ENCODE measurements at regions not wholly inside any gene's neighbourhood (a gene's known extent, or its start where the extent isn't known, plus 50 kb on each side); places are given as distances from the start of the nearest gene placed in this dataset.

GRCh38 chr1:34655875-34656240 is 99.0 kb upstream of the GJB5 start:
- no peak for DNase-seq (ENCODE audit: low spot score)

DNA sequence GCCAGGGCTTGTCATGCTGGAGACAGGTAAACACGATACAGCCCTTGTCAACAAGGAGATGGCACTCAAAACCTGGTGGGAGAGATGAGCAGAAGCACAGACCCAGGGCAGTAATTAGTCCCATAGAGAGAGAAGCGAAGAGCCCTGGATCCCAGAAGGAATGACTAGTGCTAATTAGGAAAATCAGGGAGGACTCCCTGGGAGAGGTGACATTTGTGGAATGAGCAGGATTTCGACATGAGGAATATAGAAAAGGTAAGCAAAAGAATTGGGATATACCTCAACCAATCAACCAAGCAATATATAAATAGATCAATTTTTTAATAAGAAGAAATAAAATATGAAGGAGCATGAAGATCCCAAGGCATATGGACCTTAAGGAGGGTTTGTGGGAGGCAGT is 98.5 kb upstream of the GJB5 start:
- DNase-seq (ENCODE audit: low spot score), result no peak

GRCh38 chr1:34656731-34657130 is 98.1 kb upstream of the GJB5 start:
- no peak for DNase-seq (ENCODE audit: low spot score)

DNA sequence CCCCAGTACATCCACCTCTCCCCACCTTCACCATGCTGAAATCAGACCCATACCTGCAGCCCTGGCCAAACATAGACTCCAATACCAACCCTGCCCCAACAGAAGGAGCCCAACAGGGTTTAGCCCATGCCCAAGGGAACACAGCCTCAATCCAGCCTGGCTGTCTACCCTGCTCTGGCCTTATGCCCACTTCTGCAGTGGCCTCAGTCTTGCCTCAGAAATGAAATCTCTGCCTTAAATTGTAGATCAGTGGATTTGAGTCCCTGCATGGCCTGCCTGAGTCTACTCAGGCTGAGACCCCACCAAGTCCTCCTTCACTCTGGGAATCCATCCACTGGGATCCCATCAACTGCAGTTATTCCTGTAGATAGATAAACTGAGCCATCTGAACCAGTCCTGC is 97.6 kb upstream of the GJB5 start:
- no peak for DNase-seq (ENCODE audit: low spot score)

GRCh38 chr1:34657849-34658248 is 97.0 kb upstream of the GJB5 start:
- no peak for DNase-seq (ENCODE audit: low spot score)

GRCh38 chr1:34663031-34663430 is 91.8 kb upstream of the GJB5 start:
- no peak for DNase-seq (ENCODE audit: low spot score)

GRCh38 chr1:34668063-34668462 is 86.8 kb upstream of the GJB5 start:
- DNase-seq (ENCODE audit: low spot score), result no peak

DNA sequence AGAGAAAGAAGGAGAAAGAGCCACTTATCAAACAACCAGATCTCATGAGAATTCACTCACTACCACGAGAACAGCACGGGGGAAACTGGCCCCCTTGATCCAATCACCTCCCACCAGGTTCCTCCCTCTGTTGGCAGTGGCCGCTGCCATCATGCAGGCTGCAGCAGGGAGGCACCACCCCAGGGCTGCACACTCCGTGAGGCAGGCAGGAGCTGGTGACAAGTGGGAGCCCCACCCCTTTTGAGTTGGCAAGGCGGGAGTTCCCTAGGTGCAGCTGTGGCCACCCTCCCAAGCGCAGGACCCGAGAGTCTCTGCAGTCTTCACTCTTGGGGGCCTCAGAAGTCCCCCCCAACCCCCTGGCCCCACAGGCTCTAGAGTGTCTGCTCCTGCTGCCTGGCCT is 83.9 kb upstream of the GJB5 start:
- DNase-seq (ENCODE audit: low spot score), result peak; percentile 22

GRCh38 chr1:34671887-34672286 is 83.0 kb upstream of the GJB5 start:
- DNase-seq (ENCODE audit: low spot score), result no peak

GRCh38 chr1:34681480-34682451 is 73.1 kb upstream of the GJB5 start:
- DNase-seq (ENCODE audit: low spot score), result peak; percentile 60

- peak; percentile 26 for DNase-seq (ENCODE audit: low spot score)
These were observed 72.2 kb upstream of the GJB5 start for GRCh38 chr1:34682452-34683223.

DNA sequence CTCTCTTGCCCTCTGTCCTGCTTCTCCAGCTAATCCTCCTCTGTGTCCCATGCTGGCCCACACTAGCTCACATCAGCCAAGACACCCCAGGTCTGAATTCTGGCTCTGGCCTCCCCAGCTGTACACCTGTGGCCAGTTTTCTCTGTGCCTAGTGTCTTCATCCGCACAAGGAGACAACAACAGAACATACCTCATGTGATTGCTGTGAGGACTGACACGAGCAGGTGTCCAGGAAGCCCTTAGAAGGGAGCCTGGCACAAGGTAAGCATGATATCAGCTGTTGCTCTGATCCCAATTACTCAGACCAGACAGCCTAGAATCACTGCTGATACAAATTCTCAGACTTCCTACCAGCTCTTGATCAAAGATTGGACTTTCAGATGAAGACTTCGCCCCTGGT is 71.2 kb upstream of the GJB5 start:
- no peak for DNase-seq (ENCODE audit: low spot score)

GRCh38 chr1:34684266-34684665 is 70.6 kb upstream of the GJB5 start:
- DNase-seq (ENCODE audit: low spot score), result peak; percentile 43

DNA sequence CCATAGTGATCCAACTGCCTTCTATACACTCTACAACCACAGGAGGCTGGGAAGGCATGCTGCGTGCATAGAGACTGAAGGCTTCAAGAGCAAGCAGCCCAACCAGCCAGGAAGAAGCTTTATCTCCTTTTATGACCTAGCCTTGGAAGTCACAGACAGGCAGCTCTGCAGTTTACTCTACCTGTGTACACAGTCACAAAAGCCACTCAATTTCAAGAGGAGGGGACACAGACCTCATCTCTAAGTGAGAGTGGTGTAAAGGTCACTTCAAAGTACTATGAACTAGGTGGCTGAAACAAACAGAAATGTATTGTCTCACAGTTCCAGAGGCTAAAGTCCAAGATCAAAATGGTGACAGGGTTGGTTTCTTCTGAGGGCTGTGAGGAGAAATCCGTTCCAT is 69.6 kb upstream of the GJB5 start:
- DNase-seq (ENCODE audit: low spot score), result peak; percentile 13

DNA sequence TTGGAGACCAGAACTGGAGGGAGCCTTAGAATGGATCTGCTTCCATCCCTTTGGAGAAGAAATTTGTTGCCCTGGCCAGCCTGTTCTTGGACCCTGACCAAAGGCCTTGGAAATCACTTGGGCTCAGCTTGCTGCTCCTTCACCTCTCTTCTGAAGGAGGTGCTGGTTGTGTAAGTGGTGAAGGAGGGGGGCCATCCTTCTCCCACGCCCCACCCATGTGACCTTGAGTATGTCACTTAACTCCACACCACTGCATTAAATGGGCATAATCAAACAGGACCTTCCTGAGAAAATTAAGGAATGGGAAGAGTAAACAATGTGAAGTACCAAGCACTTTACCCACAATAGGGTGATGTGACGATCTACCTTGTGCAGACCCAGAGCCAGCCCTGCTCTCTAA is 68.3 kb upstream of the GJB5 start:
- DNase-seq (ENCODE audit: low spot score), result peak; percentile 19

GRCh38 chr1:34688006-34688741 is 66.7 kb upstream of the GJB5 start:
- DNase-seq (ENCODE audit: low spot score), result peak; percentile 19

DNA sequence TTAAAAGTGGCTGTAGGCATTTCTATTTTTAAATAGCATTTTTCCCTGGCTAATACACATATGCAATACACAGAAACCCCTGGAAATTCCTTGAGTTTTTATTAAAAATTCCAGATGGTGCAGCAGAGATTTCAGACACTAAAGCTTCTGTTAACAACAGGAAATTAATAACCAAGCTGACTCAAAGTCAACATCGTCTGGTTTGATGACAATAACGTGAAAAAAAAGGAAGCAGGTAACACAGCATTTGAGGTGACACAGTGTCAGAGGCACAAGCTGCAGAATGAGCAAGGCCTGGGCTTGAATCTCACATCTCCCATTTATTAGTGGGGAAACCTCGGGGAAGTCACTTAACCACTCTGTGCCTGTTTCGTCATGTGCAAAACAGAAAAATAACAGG is 64.6 kb upstream of the GJB5 start:
- peak; percentile 40 for DNase-seq (ENCODE audit: low spot score)

DNA sequence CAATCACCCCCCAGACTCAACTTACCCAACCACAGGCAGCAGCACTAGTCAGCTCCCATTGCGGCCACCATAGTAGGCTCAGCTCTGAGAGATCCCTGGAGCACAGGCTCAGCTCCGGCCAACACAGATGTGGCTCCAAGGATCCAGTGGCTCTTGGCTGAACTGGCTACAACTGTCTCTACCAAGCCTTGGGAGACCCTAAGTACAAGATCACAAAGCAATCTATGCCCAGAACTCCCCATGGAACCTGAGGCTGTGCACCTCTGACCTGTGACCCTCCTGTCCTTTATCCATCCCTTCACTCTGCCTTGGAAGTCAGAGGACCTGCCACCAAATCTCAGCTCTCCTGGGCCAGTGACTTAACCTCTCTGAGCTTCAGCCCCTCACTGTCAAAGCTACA is 61.8 kb upstream of the GJB5 start:
- no peak for DNase-seq (ENCODE audit: low spot score)

- no peak for DNase-seq (ENCODE audit: low spot score)
These were observed 60.5 kb upstream of the GJB5 start for GRCh38 chr1:34694383-34694782.

DNA sequence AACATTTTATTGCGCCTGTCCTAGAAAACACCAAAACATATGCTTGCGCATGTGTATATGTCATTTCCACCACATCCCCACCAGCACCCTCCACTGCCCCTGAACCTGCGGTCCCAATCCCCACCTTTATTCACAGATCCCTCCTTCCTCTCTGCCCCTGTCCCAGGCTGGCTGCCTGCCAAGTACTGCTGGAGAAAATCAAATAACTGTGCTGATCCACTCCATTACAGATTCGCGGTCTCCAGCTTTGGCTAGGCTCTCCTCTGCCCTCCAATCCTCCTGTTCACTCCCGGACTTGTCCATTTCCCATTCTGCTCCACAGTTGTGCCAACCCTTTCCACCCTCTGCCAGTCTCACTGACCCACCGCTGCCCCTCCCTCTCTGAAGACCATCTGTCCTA is 59.3 kb upstream of the GJB5 start:
- DNase-seq (ENCODE audit: low spot score), result no peak

- no peak for DNase-seq (ENCODE audit: low spot score)
These were observed 58.6 kb upstream of the GJB5 start for GRCh38 chr1:34696230-34696629.

GRCh38 chr1:34696981-34697380 is 57.9 kb upstream of the GJB5 start:
- no peak for DNase-seq (ENCODE audit: low spot score)
